ENCODE measurements at regions not wholly inside any gene's neighbourhood (a gene's known extent, or its start where the extent isn't known, plus 50 kb on each side); places are given as distances from the start of the nearest gene placed in this dataset.

GRCh38 chr4:127204322-127204721 is 428.4 kb upstream of the INTU start:
- TF ChIP-seq RAD21 (IDR thresholded peaks at IDR 0.05; ENCODE audit: insufficient read depth, low read depth, low read length) (no peak), SMC3 (IDR thresholded peaks at IDR 0.05; ENCODE audit: borderline replicate concordance, low read length) (no peak), CTCF (IDR thresholded peaks at IDR 0.05 in 2 of 3, conservative IDR thresholded peaks at IDR 0.05 in 1 of 3; ENCODE audit: control insufficient read depth in 2 of 3, extremely low read depth in 1 of 3, insufficient read depth in 1 of 3, low read depth in 3 of 3, low read length in 3 of 3) (no peak), ELK1 (IDR thresholded peaks at IDR 0.05; ENCODE audit: low read depth, low read length) (no peak), ZSCAN29 (IDR thresholded peaks at IDR 0.05) (no peak), BRCA1 (IDR thresholded peaks at IDR 0.05; ENCODE audit: low read depth, low read length) (no peak), POLR2A (IDR thresholded peaks at IDR 0.05; ENCODE audit: low read depth, low read length) (no peak), CHD1 (IDR thresholded peaks at IDR 0.05; ENCODE audit: low read depth, low read length) (no peak), ZNF274 (IDR thresholded peaks at IDR 0.05; ENCODE audit: insufficient read depth, insufficient read length) (no peak), ASH2L (IDR thresholded peaks at IDR 0.05; ENCODE audit: borderline replicate concordance, low read depth) (no peak), BACH1 (IDR thresholded peaks at IDR 0.05; ENCODE audit: borderline replicate concordance) (no peak), POLR2AphosphoS5 (IDR thresholded peaks at IDR 0.05; ENCODE audit: low read length) (no peak), NRF1 (conservative IDR thresholded peaks at IDR 0.05; ENCODE audit: low read depth, low read length) (no peak)
